IMR-90 (cell line): ENCODE measurements at regions not wholly inside any gene's neighbourhood (a gene's known extent, or its start where the extent isn't known, plus 50 kb on each side); places are given as distances from the start of the nearest gene placed in this dataset.

ENCODE experiments used
- ATAC-seq: fragments of 200-7000 bp; cut with Tn5 transposase; 2 replicates; pipeline ENCODE4 v1.9.1; 2020; ENCODE audit warnings: low read depth, mild to moderate bottlenecking, moderate library complexity
- BruUV-seq: library from RNA; stranded (reverse); fragments of 400-500 nt; replicated peaks from 2 replicates; lab custom pipeline; 2021; lab: Mats Ljungman, UMichigan
- CTCF ChIA-PET: fragments of 300-600 bp; formaldehyde crosslinking; extraction: SDS; loops from one replicate; lab custom pipeline; 2021; ENCODE audit warnings: antibody characterized with exemption; lab: Yijun Ruan, JAX
- POLR2A ChIA-PET: fragments of 300-600 bp; sonication (Branson Sonifier 250); formaldehyde crosslinking; loops from one replicate; lab custom pipeline; 2022; ENCODE audit warnings: antibody characterized with exemption; ENCODE audit not compliant: unreplicated experiment; lab: Charles Lee
- DNase-seq: peaks from one replicate; pipeline ENCODE4 v3.0.0; 2013
- H2AFZ ChIP-seq: replicated peaks from 2 replicates; pipeline ENCODE3; 2013; ENCODE audit warnings: low read length, mild to moderate bottlenecking; ENCODE audit not compliant: poor library complexity
- H2AK5ac ChIP-seq: 2 replicates; pipeline ENCODE4 v1.6.1; 2013; ENCODE audit warnings: low read depth, low read length, inconsistent platforms
- H2AK9ac ChIP-seq: replicated peaks from 2 replicates; pipeline ENCODE3; 2013; ENCODE audit warnings: mild to moderate bottlenecking, low read depth, low read length, moderate library complexity; ENCODE audit not compliant: poor library complexity
- H2BK120ac ChIP-seq: 2 replicates; pipeline ENCODE4 v1.6.1; 2013; ENCODE audit warnings: low read depth, low read length, inconsistent platforms
- H2BK15ac ChIP-seq: 3 replicates; pipeline ENCODE4 v1.6.1; 2013; ENCODE audit warnings: low read depth, low read length, inconsistent platforms
- H2BK20ac ChIP-seq: 2 replicates; pipeline ENCODE4 v1.6.1; 2013; ENCODE audit warnings: low read depth, mild to moderate bottlenecking, inconsistent platforms, low read length, moderate library complexity
- H2BK5ac ChIP-seq: 2 replicates; pipeline ENCODE4 v1.6.1; 2013; ENCODE audit warnings: mild to moderate bottlenecking, low read depth, low read length, inconsistent platforms; ENCODE audit not compliant: poor library complexity, severe bottlenecking
- H3K14ac ChIP-seq: replicated peaks from 2 replicates; pipeline ENCODE4 v1.6.1; 2013; ENCODE audit warnings: low read depth, low read length, inconsistent platforms
- H3K18ac ChIP-seq: 2 replicates; pipeline ENCODE4 v1.6.1; 2013; ENCODE audit warnings: low read depth, low read length, control low read depth
- H3K23ac ChIP-seq: 2 replicates; pipeline ENCODE4 v1.6.1; 2013; ENCODE audit warnings: low read depth, low read length, inconsistent platforms
- H3K27ac ChIP-seq: 2 replicates; pipeline ENCODE4 v1.5.1; 2013; ENCODE audit warnings: mild to moderate bottlenecking, control low read depth, low read length; ENCODE audit not compliant: insufficient read depth
- H3K27me3 ChIP-seq: 2 replicates; pipeline ENCODE4 v1.6.1; 2013; ENCODE audit warnings: low read length; ENCODE audit not compliant: control insufficient read depth, insufficient read depth
- H3K36me3 ChIP-seq: 2 replicates; pipeline ENCODE4 v1.6.1; 2013; ENCODE audit warnings: low read length, mixed read lengths; ENCODE audit not compliant: control insufficient read depth, insufficient read depth
- H3K4ac ChIP-seq: 2 replicates; pipeline ENCODE4 v1.6.1; 2013; ENCODE audit warnings: low read depth, low read length, inconsistent platforms
- H3K4me1 ChIP-seq: 2 replicates; pipeline ENCODE4 v1.6.1; 2013; ENCODE audit warnings: low read length, mixed read lengths; ENCODE audit not compliant: control insufficient read depth, insufficient read depth
- H3K4me2 ChIP-seq: 2 replicates; pipeline ENCODE4 v1.6.1; 2013; ENCODE audit warnings: low read depth, mild to moderate bottlenecking, control low read depth, low read length, moderate library complexity
- H3K4me3 ChIP-seq: 2 replicates; pipeline ENCODE4 v1.5.1; 2013; ENCODE audit warnings: low read depth, mild to moderate bottlenecking, control low read depth, low read length, moderate library complexity; ENCODE audit not compliant: insufficient read depth
- H3K56ac ChIP-seq: 2 replicates; pipeline ENCODE4 v1.6.1; 2013; ENCODE audit warnings: low read length, inconsistent platforms; ENCODE audit not compliant: insufficient read depth; ENCODE audit errors: extremely low read depth
- H3K79me1 ChIP-seq, 2 experiments: 2 replicates each; pipeline ENCODE4 v1.6.1; 2013; ENCODE audit warnings: low read length in 2 of 2, inconsistent platforms in 1 of 2, low read depth in 1 of 2
- H3K9ac ChIP-seq: 2 replicates; pipeline ENCODE4 v1.6.1; 2013; ENCODE audit warnings: low read depth, low read length, control low read depth
- H3K9me1 ChIP-seq: 2 replicates; pipeline ENCODE4 v1.6.1; 2013; ENCODE audit warnings: low read length, inconsistent platforms; ENCODE audit not compliant: insufficient read depth
- H3K9me3 ChIP-seq: 2 replicates; pipeline ENCODE4 v1.6.1; 2013; ENCODE audit warnings: low read length; ENCODE audit not compliant: control insufficient read depth, insufficient read depth
- H4K20me1 ChIP-seq: 2 replicates; pipeline ENCODE4 v1.6.1; 2013; ENCODE audit warnings: low read length, inconsistent platforms; ENCODE audit not compliant: insufficient read depth
- H4K5ac ChIP-seq: 2 replicates; pipeline ENCODE4 v1.6.1; 2013; ENCODE audit warnings: mild to moderate bottlenecking, low read depth, low read length, control low read depth
- H4K8ac ChIP-seq, 2 experiments: 2 replicates each; pipeline ENCODE4 v1.6.1; 2013; ENCODE audit warnings: low read depth in 2 of 2, low read length in 2 of 2, control low read depth in 1 of 2, inconsistent platforms in 1 of 2
- H4K91ac ChIP-seq: 2 replicates; pipeline ENCODE4 v1.6.1; 2013; ENCODE audit warnings: low read depth, low read length, inconsistent platforms; ENCODE audit not compliant: insufficient read depth
- CTCF ChIP-seq: conservative IDR thresholded peaks from 2 replicates; pipeline ENCODE4 v1.5.1; 2012; ENCODE audit warnings: mild to moderate bottlenecking, low read depth, low read length, improper control_type of control experiment
- MAZ ChIP-seq: IDR thresholded peaks from 2 replicates; pipeline ENCODE4 v1.6.1; 2012; ENCODE audit warnings: low read depth, mild to moderate bottlenecking, low read length, improper control_type of control experiment, moderate library complexity, borderline replicate concordance
- POLR2A ChIP-seq: IDR thresholded peaks from 2 replicates; pipeline ENCODE4 v1.6.1; 2012; ENCODE audit warnings: mild to moderate bottlenecking, low read depth, low read length
- RFX5 ChIP-seq: IDR thresholded peaks from 2 replicates; pipeline ENCODE4 v1.8.0; 2012; ENCODE audit warnings: low read depth, mild to moderate bottlenecking, low read length, moderate library complexity
- WGBS, 2 experiments: methylation state at CpG; one replicate each; pipeline versions ENCODE4 v1.1.5 to v1.1.7; 2013; ENCODE audit warnings: missing lambda C conversion rate in 2 of 2; ENCODE audit not compliant: insufficient read length in 1 of 2; ENCODE audit errors: extremely low coverage in 2 of 2; 5-methylcytosine and 5-hydroxymethylcytosine counted together
- dilution Hi-C: fragments of 300-500 bp; cut with HindIII; formaldehyde crosslinking; loops from one replicate; pipeline ENCODE4 v1.14.3; 2018; ENCODE audit warnings: low sequenced_read_pairs; ENCODE audit not compliant: unreplicated experiment
- in situ Hi-C: fragments of 300-500 bp; cut with MboI; formaldehyde crosslinking; loops from 3 replicates; pipeline ENCODE4 v1.14.3; 2019; ENCODE audit warnings: low sequenced_read_pairs, inconsistent platforms, mixed read lengths
- intact Hi-C: fragments of 100-400 bp; cut with micrococcal nuclease; formaldehyde crosslinking; loops from 2 replicates; pipeline ENCODE4 v1.10.0; 2022

GRCh38 chr2:145411493-145411892, 891.6 kb upstream of the ZEB2 start:
- Histone ChIP-seq H2BK5ac (no peak overlapping the region), H3K18ac (no peak overlapping the region), H2BK20ac (no peak overlapping the region), H3K27me3 (no peaks in the 10 kb centered on the region), H3K23ac (no peak overlapping the region), H3K56ac (no peak overlapping the region), H3K9me3 (no peaks in the 10 kb centered on the region), H3K4ac (no peak overlapping the region), H3K27ac (no peak overlapping the region), H2AFZ (no peak overlapping the region), H3K9me1 (no peaks in the 10 kb centered on the region), H3K79me1 (no peaks in the 10 kb centered on the region), H2BK120ac (no peak overlapping the region), H3K9ac (no peak overlapping the region), H2BK15ac (no peak overlapping the region), H2AK5ac (no peak overlapping the region), H4K8ac (no peak overlapping the region), H3K4me3 (no peak overlapping the region), H3K4me2 (no peak overlapping the region), H4K20me1 (no peaks in the 10 kb centered on the region), H4K91ac (no peak overlapping the region), H3K14ac (no peak overlapping the region), H4K5ac (no peak overlapping the region), H2AK9ac (no peak overlapping the region), H3K36me3 (no peaks in the 10 kb centered on the region), H3K4me1 (no peaks in the 10 kb centered on the region)
- ATAC-seq, result no peak
- ChIA-PET CTCF (no interaction called here), POLR2A (no interaction called here)
- intact Hi-C loops (no loop called here), in situ Hi-C loops (no loop called here), dilution Hi-C loops (no loop called here)
- DNase-seq, result no peak
- TF ChIP-seq CTCF (no peak), POLR2A (no peak), MAZ (no peak), RFX5 (no peak)
- BruUV-seq, result no TSS peak
- WGBS, 2 experiments, result no CpG with 5 or more reads among the region's 4 CpGs
